SJCRH30 (cell line): ENCODE measurements at regions not wholly inside any gene's neighbourhood (a gene's known extent, or its start where the extent isn't known, plus 50 kb on each side); places are given as distances from the start of the nearest gene placed in this dataset.

Experiments used
- DNase-seq, 2 experiments: peaks; one replicate each; pipeline ENCODE4 v3.0.0-alpha.2; 2015 to 2020
- H3K27ac ChIP-seq: fragments of 250-450 bp; sonication (Bioruptor Pico); 2 replicates; pipeline ENCODE4 v1.5.1; 2020; ENCODE audit warnings: mild to moderate bottlenecking, moderate library complexity
- H3K27me3 ChIP-seq: fragments of 250-450 bp; sonication (Bioruptor Pico); 2 replicates; pipeline ENCODE4 v1.5.1; 2020; ENCODE audit warnings: mild to moderate bottlenecking, moderate library complexity
- H3K36me3 ChIP-seq: fragments of 250-450 bp; sonication (Bioruptor Pico); 2 replicates; pipeline ENCODE4 v1.5.1; 2020; ENCODE audit warnings: mild to moderate bottlenecking, moderate library complexity
- H3K4me1 ChIP-seq: fragments of 250-450 bp; sonication (Bioruptor Pico); 2 replicates; pipeline ENCODE4 v1.5.1; 2020; ENCODE audit warnings: mild to moderate bottlenecking, moderate library complexity
- H3K4me3 ChIP-seq: fragments of 250-450 bp; sonication (Bioruptor Pico); 2 replicates; pipeline ENCODE4 v1.5.1; 2020; ENCODE audit warnings: mild to moderate bottlenecking, moderate library complexity
- H3K9me3 ChIP-seq: fragments of 250-450 bp; sonication (Bioruptor Pico); replicated peaks from 2 replicates; pipeline ENCODE4 v1.5.1; 2020; ENCODE audit warnings: mild to moderate bottlenecking, moderate library complexity

DNA sequence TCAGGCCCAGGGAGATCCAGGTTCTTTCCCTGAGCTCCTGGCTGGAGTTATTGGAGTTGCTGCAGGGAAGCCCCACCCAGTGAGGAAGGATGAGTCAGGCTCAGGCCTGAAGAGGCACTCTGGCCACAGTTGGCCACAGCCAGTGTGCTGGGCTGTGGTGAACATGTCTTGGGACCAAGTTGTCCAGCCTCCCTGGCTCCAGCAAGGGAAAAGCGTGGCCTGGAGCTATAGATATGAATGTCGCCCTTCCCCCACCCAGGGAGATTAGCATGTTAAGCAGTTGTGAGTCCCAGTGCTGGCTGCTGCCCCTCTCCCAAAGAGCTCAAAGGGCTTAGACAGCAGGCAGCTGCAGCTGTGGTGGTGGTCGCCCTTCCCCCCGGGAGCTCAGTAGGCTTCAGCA, 963.2 kb downstream of the ROBO2 start:
- H3K27me3 ChIP-seq, result no peaks in the 10 kb centered on the region
- no peaks in the 10 kb centered on the region for H3K36me3 ChIP-seq
- no peak overlapping the region for H3K4me3 ChIP-seq
- no peaks in the 10 kb centered on the region for H3K9me3 ChIP-seq
- H3K27ac ChIP-seq, result no peak overlapping the region
- DNase-seq, result peak; percentile 50 to 63
- H3K4me1 ChIP-seq, result no peaks in the 10 kb centered on the region

DNA sequence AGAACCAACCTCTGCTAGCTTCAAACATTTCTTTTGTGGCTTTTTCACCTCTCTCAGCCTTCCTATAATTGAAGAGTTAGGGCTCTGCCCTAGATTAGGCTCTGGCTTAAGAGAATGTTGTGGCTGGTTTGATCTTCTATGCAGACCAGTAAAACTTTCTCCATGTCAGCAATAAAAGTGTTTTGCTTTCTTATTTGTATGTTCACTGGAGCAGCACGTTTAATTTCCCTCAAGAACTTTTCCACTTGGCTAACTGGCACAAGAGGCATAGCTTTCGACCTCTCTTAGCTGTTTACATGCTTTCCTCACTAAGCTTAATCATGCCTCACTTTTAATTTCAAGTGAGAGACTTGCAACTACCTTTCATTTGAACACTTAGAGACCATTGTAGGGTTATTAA, 964.7 kb downstream of the ROBO2 start:
- Histone ChIP-seq H3K9me3 (no peaks in the 10 kb centered on the region), H3K36me3 (no peaks in the 10 kb centered on the region), H3K27me3 (no peaks in the 10 kb centered on the region), H3K27ac (no peak overlapping the region), H3K4me3 (no peak overlapping the region), H3K4me1 (no peaks in the 10 kb centered on the region)
- DNase-seq, result no peak

DNA sequence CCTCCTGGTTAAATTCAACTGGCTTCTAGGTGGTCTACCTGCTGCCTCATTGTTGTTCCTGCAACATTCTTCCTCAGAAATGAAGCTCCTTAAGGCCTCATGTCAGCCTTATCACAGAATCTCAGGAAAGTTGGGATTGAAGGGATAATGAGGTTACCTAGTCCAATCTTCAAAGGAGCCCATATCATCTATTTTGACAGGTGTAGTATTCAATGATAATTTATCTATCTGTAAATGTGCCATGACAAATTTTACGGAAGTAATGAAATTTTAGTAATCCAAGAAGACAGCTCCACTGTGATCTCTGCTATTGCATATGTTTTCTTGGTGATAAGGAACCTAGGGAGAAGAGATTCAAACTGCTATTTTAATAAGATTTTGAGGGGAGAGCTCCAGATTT, 973.8 kb downstream of the ROBO2 start:
- Histone ChIP-seq H3K27me3 (no peaks in the 10 kb centered on the region), H3K36me3 (no peaks in the 10 kb centered on the region), H3K4me1 (no peaks in the 10 kb centered on the region), H3K9me3 (no peaks in the 10 kb centered on the region), H3K27ac (no peak overlapping the region), H3K4me3 (no peak overlapping the region)
- no peak for DNase-seq

DNA sequence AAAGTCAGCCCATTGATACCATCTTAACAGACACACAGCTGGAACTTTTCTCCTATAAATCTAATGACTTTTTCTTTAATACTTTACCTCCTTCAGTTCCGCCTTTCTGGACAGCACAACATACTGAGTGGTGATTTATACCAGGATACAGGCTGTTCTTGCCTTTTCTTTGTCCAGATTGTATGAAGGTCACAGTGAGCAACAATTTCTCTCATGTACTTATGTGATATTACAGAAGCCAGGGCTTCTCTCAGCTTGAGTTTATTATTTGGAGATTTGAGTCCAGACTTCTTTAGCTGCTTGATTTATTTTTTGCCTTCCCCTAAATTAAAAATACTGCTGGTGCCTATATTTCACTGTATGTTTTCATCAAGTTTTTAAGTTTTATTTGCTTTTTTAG, 976.0 kb downstream of the ROBO2 start:
- Histone ChIP-seq H3K36me3 (no peaks in the 10 kb centered on the region), H3K27ac (no peak overlapping the region), H3K27me3 (no peaks in the 10 kb centered on the region), H3K4me1 (no peaks in the 10 kb centered on the region), H3K4me3 (no peak overlapping the region), H3K9me3 (no peaks in the 10 kb centered on the region)
- DNase-seq, result no peak

DNA sequence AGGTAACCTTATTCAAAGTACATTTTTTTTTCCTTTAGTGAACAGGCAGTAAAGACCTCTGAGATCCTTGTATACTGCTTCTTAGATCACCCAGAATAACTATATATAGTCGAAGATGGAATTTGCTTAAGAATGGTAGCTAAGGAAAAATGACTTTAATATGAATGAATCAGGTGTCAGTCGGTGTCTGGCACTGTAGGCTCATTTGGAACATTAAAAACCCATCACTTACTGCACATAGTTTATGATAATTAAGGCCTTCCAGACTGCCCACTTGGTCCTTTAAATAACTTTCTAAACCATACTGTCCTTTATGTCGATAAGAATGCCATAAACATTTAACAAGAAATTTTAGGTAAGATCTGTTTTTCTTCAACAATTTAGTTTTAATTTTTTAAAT, 981.8 kb downstream of the ROBO2 start:
- Histone ChIP-seq H3K36me3 (no peaks in the 10 kb centered on the region), H3K27ac (no peak overlapping the region), H3K27me3 (no peaks in the 10 kb centered on the region), H3K4me1 (no peaks in the 10 kb centered on the region), H3K9me3 (no peaks in the 10 kb centered on the region), H3K4me3 (no peak overlapping the region)
- DNase-seq, result no peak

DNA sequence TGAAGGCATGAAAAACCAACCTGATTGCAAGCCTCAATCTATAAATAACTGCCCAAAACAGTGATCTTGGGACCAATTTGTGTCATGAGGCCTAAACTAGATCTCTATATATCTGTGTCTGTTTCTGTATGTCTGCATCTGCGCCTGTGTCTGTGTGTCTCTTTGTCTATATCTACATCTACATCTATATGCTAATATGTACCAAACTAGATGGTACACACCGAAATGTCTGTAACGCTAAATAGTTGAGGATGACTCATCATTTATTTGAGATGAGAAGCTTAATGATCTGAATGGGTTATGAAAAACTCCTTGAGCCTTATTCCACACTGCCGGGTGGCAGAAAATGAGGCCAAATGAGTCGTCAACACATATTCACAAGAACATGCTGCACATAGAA, 982.3 kb downstream of the ROBO2 start:
- no peak overlapping the region for H3K4me3 ChIP-seq
- no peaks in the 10 kb centered on the region for H3K27me3 ChIP-seq
- H3K27ac ChIP-seq, result no peak overlapping the region
- no peaks in the 10 kb centered on the region for H3K36me3 ChIP-seq
- H3K9me3 ChIP-seq, result no peaks in the 10 kb centered on the region
- DNase-seq, result no peak
- no peaks in the 10 kb centered on the region for H3K4me1 ChIP-seq

DNA sequence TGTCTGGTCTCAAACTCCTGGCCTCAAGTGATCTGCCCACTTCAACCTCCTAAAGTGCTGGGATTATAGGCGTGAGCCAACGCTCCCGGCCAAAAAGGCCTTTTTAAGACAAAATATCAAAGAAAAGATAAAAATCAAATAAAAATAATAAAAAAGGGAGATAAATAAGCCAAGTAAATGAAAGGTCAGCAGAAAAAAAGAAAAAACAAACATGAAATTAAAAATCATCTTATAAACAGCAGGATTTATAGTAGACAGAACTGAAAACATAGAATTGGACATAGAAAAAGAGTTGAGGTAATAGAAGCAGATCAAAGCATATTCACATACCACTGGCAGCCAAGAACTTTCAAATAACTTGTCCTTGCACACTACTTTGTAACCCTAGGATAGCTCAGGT, 983.4 kb downstream of the ROBO2 start:
- no peak overlapping the region for H3K27ac ChIP-seq
- no peaks in the 10 kb centered on the region for H3K4me1 ChIP-seq
- H3K36me3 ChIP-seq, result no peaks in the 10 kb centered on the region
- no peak for DNase-seq
- H3K9me3 ChIP-seq, result no peaks in the 10 kb centered on the region
- no peak overlapping the region for H3K4me3 ChIP-seq
- H3K27me3 ChIP-seq, result no peaks in the 10 kb centered on the region

DNA sequence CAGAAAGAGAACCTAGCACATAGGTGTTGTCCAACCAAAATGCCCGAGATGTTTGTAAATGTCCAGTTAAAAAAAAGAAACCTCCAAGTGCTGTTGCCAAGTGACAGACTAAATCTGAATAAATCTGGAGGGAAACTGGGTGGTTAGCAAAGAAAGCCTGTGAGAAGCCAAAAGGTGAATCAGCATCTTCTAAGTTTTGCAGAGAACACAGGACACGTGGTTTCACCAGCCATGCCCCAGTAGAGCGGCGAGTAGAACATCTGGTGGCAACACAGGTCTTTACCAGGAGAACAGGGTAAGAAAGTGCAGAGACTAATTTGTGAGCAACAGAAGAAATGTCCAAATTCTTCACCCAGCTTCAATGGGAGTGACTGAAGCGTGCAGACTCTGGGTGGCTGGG, 986.0 kb downstream of the ROBO2 start:
- Histone ChIP-seq H3K27me3 (no peaks in the 10 kb centered on the region), H3K4me1 (no peaks in the 10 kb centered on the region), H3K27ac (no peak overlapping the region), H3K36me3 (no peaks in the 10 kb centered on the region), H3K4me3 (no peak overlapping the region), H3K9me3 (no peaks in the 10 kb centered on the region)
- no peak for DNase-seq

DNA sequence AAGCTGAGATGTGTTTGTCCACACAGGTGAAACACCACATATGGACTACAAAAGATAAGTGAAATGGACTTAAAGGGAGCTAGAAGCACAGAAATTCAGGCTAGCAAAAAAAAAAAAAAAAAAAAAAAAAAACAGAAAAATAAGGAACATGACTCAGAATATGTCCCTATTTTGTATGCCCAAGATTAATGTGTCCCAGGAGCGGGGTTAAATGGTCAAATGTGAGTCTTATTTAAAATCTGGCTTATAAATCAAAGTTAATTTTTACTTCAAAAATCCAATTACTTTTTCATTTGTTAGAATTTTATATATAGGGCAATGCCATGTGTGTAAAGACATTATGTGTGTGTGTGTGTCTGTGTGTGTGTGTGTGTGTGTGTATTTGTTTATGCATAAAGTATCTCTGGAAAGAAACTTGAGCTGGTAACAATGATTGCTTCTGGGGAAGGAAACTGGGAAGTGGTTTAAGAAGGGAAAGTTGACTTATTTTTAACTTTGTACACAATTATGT, 986.5 kb downstream of the ROBO2 start:
- Histone ChIP-seq H3K9me3 (no peaks in the 10 kb centered on the region), H3K36me3 (no peaks in the 10 kb centered on the region), H3K4me3 (no peak overlapping the region), H3K27ac (no peak overlapping the region), H3K27me3 (no peaks in the 10 kb centered on the region), H3K4me1 (no peaks in the 10 kb centered on the region)
- DNase-seq, result no peak

DNA sequence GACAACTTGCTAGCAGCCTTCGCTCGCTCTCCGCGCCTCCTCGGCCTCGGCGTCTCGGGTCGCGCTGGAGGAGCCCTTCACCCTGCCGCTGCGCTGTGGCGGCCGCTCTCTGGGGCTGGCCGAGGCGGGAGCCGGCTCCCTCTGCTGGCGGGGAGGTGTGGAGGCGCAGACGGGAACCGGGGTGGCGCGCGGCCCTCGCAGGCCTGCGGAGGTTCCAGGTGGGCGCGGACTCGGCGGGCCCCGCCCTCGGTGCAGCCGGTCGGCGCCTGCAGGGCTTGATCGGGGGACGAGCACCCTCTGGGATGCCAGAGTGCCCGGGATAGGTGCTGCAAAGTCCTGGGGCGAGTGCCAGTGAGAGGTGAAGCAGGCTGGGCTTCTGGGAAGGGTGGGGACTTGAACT, 989.9 kb downstream of the ROBO2 start:
- Histone ChIP-seq H3K4me3 (no peak overlapping the region), H3K4me1 (no peaks in the 10 kb centered on the region), H3K27ac (no peak overlapping the region), H3K9me3 (no peaks in the 10 kb centered on the region), H3K27me3 (no peaks in the 10 kb centered on the region), H3K36me3 (no peaks in the 10 kb centered on the region)
- DNase-seq, result no peak

DNA sequence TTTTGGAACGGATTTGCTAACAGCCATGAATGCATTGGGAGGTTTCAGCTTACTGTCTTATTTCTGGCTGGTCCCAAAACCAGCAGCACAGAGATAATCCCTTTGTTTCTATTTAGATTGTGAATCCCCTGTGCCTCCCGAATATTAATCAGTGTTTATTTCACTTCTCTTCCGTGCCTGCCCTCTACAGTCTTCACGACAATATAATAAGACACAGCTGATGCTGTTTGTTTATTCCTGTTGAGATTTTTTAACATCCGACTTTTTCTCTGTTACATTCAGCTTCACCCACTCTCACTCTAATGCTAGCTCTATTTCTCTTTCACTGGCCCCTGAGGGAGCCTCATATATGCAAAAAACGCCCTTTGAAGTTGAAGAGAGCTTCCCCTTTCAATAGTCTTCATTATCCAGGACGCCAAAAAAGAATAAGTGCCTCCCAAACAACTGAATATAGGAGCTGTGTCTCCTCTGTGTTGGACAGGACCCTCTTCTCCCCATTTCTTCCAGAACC, 995.3 kb downstream of the ROBO2 start:
- H3K4me1 ChIP-seq, result no peaks in the 10 kb centered on the region; the same call in 1 of the 2 replicates
- peak overlapping the region; percentile 41 for H3K4me3 ChIP-seq
- no peak overlapping the region for H3K27ac ChIP-seq
- H3K9me3 ChIP-seq, result no peaks in the 10 kb centered on the region
- no peaks in the 10 kb centered on the region for H3K36me3 ChIP-seq
- DNase-seq, result peak; percentile 4 to 41
- no peaks in the 10 kb centered on the region for H3K27me3 ChIP-seq

DNA sequence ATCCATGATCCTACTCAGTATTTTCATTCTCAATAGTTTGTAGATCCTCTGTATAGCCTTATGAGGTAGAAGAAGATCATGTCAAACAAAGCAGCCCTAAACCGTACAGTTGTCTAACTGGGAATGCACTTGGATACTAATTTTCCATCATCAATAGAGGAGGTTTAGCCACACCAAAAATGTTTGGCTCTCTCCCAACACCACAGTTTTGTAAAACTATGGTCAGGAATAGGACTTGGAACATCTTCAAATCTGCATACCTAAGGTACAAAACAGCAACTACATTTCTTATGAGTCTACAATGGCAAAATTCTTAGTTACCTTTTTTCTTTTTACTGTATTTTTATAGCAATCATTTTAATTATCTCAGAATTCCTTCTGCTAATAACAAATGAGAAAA, 1001.6 kb downstream of the ROBO2 start:
- no peaks in the 10 kb centered on the region for H3K36me3 ChIP-seq
- no peak for DNase-seq
- H3K27me3 ChIP-seq, result no peaks in the 10 kb centered on the region
- no peak overlapping the region for H3K4me3 ChIP-seq
- H3K27ac ChIP-seq, result no peak overlapping the region
- no peaks in the 10 kb centered on the region for H3K4me1 ChIP-seq
- no peaks in the 10 kb centered on the region for H3K9me3 ChIP-seq

DNA sequence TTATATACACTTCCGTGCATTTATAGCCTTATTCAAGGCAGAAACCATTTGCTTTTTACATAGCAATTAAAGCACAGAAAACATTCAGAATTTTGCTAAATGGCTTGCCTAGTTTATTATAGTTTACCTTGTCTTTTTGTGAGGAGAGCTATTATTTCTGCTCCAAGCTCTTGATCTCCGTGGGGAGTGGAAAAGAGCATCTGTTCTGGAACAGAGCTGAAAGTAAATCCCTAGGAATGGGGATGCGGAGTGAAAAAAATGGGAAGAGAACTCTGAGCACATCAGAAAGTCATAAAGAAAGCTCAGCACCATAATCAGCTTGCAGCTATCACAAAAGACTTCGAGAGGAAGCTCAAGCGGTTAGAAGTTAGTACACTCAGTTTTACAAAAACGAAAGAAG, 1006.7 kb downstream of the ROBO2 start:
- Histone ChIP-seq H3K27ac (no peak overlapping the region), H3K36me3 (no peaks in the 10 kb centered on the region), H3K9me3 (no peaks in the 10 kb centered on the region), H3K4me3 (no peak overlapping the region), H3K4me1 (no peaks in the 10 kb centered on the region), H3K27me3 (no peaks in the 10 kb centered on the region)
- DNase-seq, result no peak

DNA sequence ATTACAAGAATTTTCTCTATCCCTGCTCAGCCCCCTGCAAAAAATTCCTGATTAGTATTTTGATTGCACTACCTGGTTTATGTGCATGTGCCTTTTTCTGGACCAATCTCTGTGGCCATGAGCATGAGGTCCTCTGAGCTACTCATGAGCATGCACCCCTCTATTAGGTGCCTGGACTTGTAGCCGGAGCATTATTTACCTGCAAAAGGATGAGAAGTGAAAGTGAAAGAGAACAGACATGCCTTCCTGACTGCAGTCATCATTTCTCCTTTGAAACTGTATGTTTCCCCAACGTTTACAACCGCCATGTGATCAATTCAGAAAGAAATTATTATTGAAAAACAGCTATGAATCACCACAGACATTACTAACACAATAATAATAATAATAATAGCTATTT, 1008.8 kb downstream of the ROBO2 start:
- Histone ChIP-seq H3K36me3 (no peaks in the 10 kb centered on the region), H3K27me3 (no peaks in the 10 kb centered on the region), H3K4me1 (no peaks in the 10 kb centered on the region), H3K9me3 (no peaks in the 10 kb centered on the region), H3K27ac (no peak overlapping the region), H3K4me3 (no peak overlapping the region)
- no peak for DNase-seq

DNA sequence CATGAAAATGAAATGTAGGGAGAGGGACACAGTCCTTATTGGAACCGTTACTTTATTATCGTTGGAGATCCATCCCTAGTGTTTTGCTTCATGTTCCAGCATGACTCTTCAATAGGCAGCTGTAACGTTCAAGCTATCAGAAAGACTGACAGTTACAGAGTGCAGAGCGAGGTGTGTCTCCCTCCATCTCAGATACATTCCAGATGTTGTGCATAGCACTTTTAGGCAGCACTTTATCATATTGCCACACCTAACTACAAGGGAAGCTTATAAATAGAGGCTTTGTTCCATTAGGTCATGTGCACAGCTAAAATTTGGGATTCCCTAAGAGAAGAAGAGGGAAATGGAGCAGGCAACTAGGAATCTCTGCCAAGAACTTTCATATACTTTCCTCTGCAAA, 1009.6 kb downstream of the ROBO2 start:
- Histone ChIP-seq H3K27me3 (no peaks in the 10 kb centered on the region), H3K4me3 (no peak overlapping the region), H3K4me1 (no peaks in the 10 kb centered on the region), H3K36me3 (no peaks in the 10 kb centered on the region), H3K9me3 (no peaks in the 10 kb centered on the region), H3K27ac (no peak overlapping the region)
- no peak for DNase-seq

DNA sequence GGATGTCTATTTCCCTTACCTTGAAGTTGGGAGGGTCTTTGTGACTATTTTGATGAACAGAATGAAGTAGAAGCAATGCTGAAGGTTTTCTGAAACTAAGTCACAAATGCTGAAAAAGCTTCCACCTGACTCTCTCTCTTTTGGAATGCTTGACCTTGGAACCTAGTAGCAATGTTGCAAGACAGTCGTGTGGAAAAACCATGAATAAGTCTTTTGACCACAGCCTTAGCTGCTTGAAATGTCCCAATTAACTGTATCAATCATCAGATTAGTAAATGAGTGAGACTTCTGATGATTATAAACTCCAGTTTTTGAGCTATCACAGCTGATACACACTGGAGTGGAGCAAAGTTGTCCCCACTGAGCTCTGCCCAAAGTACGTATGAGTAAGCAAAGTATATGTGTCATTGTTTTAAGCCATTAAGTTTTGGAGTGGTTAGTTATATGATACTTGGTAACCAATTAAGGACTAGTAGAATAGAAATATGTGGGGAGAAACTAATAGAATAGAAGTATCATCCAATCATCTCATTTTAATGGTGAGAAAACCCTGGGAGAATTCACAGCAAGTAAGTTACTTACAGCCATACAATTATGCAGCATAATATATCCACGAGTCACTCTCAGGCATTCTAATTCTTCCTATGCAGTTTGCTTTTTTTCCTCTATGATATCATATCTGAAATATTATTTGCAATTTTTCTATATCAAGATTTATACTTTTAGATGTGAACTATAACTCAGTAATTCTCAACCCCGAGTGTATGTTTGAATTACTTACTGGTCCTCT, 1010.6 kb downstream of the ROBO2 start:
- Histone ChIP-seq H3K27ac (no peak overlapping the region), H3K4me1 (no peaks in the 10 kb centered on the region), H3K36me3 (no peaks in the 10 kb centered on the region), H3K27me3 (no peaks in the 10 kb centered on the region), H3K4me3 (no peak overlapping the region), H3K9me3 (no peaks in the 10 kb centered on the region)
- DNase-seq, result no peak
